ENCODE measurements at regions not wholly inside any gene's neighbourhood (a gene's known extent, or its start where the extent isn't known, plus 50 kb on each side); places are given as distances from the start of the nearest gene placed in this dataset.

DNA sequence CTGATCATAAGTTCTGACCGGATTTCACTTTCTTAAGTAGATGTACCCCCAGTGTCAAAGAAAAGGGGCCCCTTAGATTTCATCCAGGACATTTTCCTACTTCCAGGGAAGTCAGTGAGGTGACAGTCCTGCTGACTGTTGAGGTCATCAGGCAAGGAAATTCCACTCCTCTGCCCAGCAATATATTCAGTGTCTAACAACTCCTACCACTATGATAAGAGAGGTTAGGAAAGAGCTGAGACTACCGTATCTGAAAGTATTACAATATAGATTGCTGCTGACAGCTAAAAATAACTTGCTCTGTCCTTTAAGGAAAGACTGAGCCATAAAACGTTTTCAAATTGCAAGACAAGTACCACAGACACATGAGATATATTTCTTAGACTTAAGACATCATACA is 325.1 kb downstream of the EFNB2 start:
- Histone ChIP-seq H3K27me3 (no peaks in the 10 kb centered on the region), H3K4me3 (no peak overlapping the region), H3K9me3 (no peaks in the 10 kb centered on the region), H3K27ac (no peak overlapping the region), H3K36me3 (no peaks in the 10 kb centered on the region), H3K4me1 (no peaks in the 10 kb centered on the region)
- intact Hi-C loops (cut with DNase I): no loop called here
- DNase-seq (ENCODE audit: low spot score in 2 of 2): no peak
- no peak for TF ChIP-seq CTCF (IDR thresholded peaks at IDR 0.05)

GRCh38 chr13:106205871-106206270 is 329.6 kb downstream of the EFNB2 start:
- intact Hi-C loops (cut with DNase I): no loop called here
- H3K27me3 ChIP-seq: no peaks in the 10 kb centered on the region
- no peak overlapping the region for H3K4me3 ChIP-seq
- H3K27ac ChIP-seq: no peak overlapping the region
- H3K4me1 ChIP-seq: no peaks in the 10 kb centered on the region
- no peak for TF ChIP-seq CTCF (IDR thresholded peaks at IDR 0.05)
- H3K36me3 ChIP-seq: no peaks in the 10 kb centered on the region
- no peak for DNase-seq (ENCODE audit: low spot score in 2 of 2)
- H3K9me3 ChIP-seq: no peaks in the 10 kb centered on the region

DNA sequence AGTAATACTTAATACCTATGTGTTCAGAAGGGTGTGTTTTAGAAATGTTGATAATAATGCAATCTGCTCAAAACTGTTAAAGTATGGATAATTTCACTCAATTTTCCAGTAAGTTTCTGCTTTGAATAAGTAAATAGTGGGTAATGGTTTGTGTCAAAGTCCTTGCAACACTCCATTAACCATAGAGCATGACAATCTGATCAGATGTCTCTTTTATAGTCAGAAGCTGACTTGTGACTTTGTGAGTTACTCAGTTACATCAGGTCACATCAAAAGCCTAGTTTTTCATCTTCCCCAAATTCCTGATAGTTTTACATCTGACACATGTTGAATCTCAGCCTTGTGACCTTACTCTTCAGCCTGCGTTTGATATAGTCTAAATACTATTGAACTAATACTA is 338.0 kb downstream of the EFNB2 start:
- Histone ChIP-seq H3K4me3 (no peak overlapping the region), H3K27ac (no peak overlapping the region), H3K9me3 (no peaks in the 10 kb centered on the region), H3K4me1 (no peaks in the 10 kb centered on the region), H3K36me3 (no peaks in the 10 kb centered on the region), H3K27me3 (no peaks in the 10 kb centered on the region)
- DNase-seq (ENCODE audit: low spot score in 2 of 2): no peak
- TF ChIP-seq CTCF (IDR thresholded peaks at IDR 0.05): no peak
- intact Hi-C loops (cut with DNase I): no loop called here

- intact Hi-C loops (cut with DNase I): no loop called here
- no peaks in the 10 kb centered on the region for H3K9me3 ChIP-seq
- no peak overlapping the region for H3K4me3 ChIP-seq
- no peak for TF ChIP-seq CTCF (IDR thresholded peaks at IDR 0.05)
- H3K27me3 ChIP-seq: no peaks in the 10 kb centered on the region
- no peak overlapping the region for H3K27ac ChIP-seq
- H3K36me3 ChIP-seq: no peaks in the 10 kb centered on the region
- H3K4me1 ChIP-seq: no peaks in the 10 kb centered on the region
- DNase-seq (ENCODE audit: low spot score in 2 of 2): no peak
These were observed 347.9 kb downstream of the EFNB2 start for GRCh38 chr13:106187501-106188095.

DNA sequence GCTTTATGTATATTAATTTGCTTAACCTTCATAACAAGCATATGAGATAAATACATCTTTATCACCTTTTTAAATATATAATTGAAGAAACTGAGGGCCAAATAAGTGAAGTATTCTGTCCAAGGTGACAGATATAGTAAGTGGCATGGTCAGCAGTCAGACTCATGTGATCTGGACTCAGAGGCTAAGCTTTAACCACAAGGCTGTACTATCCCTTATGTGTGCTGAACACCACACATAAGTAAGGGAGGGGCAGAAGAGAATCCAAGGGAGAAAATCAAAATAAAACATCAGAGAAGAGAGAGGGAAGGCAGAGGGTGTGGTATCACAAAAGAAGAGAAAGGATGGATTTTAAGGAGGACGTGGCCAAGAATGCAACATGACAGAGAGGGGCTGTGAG is 348.4 kb downstream of the EFNB2 start:
- intact Hi-C loops (cut with DNase I): no loop called here
- Histone ChIP-seq H3K4me1 (no peaks in the 10 kb centered on the region), H3K4me3 (no peak overlapping the region), H3K27me3 (no peaks in the 10 kb centered on the region), H3K27ac (no peak overlapping the region), H3K36me3 (no peaks in the 10 kb centered on the region), H3K9me3 (no peaks in the 10 kb centered on the region)
- no peak for DNase-seq (ENCODE audit: low spot score in 2 of 2)
- TF ChIP-seq CTCF (IDR thresholded peaks at IDR 0.05): no peak

All from ascending aorta (tissue), 2 donors.